Neural cell (in vitro differentiated cells): ENCODE measurements at regions not wholly inside any gene's neighbourhood (a gene's known extent, or its start where the extent isn't known, plus 50 kb on each side); places are given as distances from the start of the nearest gene placed in this dataset.
"Not testable (repeated sequence)": the region's sequence is repeated elsewhere in the genome, so short reads cannot be mapped to it uniquely, and the experiment has no call there.

ENCODE experiments used
- CTCF ChIP-seq: fragments of 450-650 bp; IDR thresholded peaks from 2 replicates; pipeline ENCODE4 v1.5.1; 2014; ENCODE audit warnings: antibody characterized with exemption, mild to moderate bottlenecking, moderate library complexity; ENCODE audit not compliant: poor library complexity, severe bottlenecking
- EP300 ChIP-seq: fragments of 450-650 bp; conservative IDR thresholded peaks from 2 replicates; pipeline ENCODE4 v1.6.1; 2014; ENCODE audit warnings: antibody characterized with exemption, mild to moderate bottlenecking, moderate library complexity; ENCODE audit not compliant: poor library complexity, severe bottlenecking
- EZH2 ChIP-seq: fragments of 200-600, 300-800 bp; shearing (Covaris generic), sonication (generic); IDR thresholded peaks from 2 replicates; pipeline ENCODE4 v1.6.1; 2014; ENCODE audit warnings: antibody characterized with exemption, low read length, borderline replicate concordance, mild to moderate bottlenecking; ENCODE audit not compliant: insufficient read depth, poor library complexity, severe bottlenecking
- MXI1 ChIP-seq: fragments of 450-650 bp; conservative IDR thresholded peaks from 2 replicates; pipeline ENCODE4 v1.6.1; 2014; ENCODE audit warnings: antibody characterized with exemption, mild to moderate bottlenecking; ENCODE audit not compliant: poor library complexity, severe bottlenecking
- RAD21 ChIP-seq: fragments of 450-650 bp; conservative IDR thresholded peaks from 2 replicates; pipeline ENCODE4 v1.6.1; 2014; ENCODE audit warnings: antibody characterized with exemption, mild to moderate bottlenecking, moderate library complexity
- REST ChIP-seq: IDR thresholded peaks from 2 replicates; pipeline ENCODE4 v1.6.1; 2012; ENCODE audit warnings: borderline replicate concordance

- not testable (repeated sequence) for TF ChIP-seq EZH2, REST, CTCF, EP300, MXI1, RAD21
Measured at GRCh38 chr4:33979781-33980180, 2264.5 kb downstream of the ARAP2 start.
